ENCODE measurements at regions not wholly inside any gene's neighbourhood (a gene's known extent, or its start where the extent isn't known, plus 50 kb on each side); places are given as distances from the start of the nearest gene placed in this dataset.
A peak's percentile ranks its signal among the peaks of the same experiment; 100 is the strongest.

DNA sequence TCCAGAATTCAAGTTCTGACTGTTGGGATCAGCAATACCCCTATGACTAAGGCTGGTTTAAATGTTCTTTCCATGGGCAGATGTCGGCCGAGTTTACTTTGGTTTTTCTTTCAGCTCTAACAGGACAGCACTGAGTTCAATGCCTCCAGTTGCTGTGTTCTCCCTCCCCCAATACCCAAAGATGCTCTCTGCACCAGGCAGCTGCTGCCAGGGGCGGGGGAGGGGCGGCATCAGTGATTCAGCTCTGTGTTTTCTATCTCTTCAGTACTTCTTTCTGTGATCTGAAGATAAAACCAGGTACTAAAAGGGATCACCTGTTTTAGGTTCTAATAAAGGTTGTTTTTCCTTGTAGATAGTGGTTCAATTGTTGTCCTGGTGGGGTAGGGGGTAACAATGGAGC is 576.7 kb upstream of the POT1 start (continued):
- TF ChIP-seq, protein P1, sequence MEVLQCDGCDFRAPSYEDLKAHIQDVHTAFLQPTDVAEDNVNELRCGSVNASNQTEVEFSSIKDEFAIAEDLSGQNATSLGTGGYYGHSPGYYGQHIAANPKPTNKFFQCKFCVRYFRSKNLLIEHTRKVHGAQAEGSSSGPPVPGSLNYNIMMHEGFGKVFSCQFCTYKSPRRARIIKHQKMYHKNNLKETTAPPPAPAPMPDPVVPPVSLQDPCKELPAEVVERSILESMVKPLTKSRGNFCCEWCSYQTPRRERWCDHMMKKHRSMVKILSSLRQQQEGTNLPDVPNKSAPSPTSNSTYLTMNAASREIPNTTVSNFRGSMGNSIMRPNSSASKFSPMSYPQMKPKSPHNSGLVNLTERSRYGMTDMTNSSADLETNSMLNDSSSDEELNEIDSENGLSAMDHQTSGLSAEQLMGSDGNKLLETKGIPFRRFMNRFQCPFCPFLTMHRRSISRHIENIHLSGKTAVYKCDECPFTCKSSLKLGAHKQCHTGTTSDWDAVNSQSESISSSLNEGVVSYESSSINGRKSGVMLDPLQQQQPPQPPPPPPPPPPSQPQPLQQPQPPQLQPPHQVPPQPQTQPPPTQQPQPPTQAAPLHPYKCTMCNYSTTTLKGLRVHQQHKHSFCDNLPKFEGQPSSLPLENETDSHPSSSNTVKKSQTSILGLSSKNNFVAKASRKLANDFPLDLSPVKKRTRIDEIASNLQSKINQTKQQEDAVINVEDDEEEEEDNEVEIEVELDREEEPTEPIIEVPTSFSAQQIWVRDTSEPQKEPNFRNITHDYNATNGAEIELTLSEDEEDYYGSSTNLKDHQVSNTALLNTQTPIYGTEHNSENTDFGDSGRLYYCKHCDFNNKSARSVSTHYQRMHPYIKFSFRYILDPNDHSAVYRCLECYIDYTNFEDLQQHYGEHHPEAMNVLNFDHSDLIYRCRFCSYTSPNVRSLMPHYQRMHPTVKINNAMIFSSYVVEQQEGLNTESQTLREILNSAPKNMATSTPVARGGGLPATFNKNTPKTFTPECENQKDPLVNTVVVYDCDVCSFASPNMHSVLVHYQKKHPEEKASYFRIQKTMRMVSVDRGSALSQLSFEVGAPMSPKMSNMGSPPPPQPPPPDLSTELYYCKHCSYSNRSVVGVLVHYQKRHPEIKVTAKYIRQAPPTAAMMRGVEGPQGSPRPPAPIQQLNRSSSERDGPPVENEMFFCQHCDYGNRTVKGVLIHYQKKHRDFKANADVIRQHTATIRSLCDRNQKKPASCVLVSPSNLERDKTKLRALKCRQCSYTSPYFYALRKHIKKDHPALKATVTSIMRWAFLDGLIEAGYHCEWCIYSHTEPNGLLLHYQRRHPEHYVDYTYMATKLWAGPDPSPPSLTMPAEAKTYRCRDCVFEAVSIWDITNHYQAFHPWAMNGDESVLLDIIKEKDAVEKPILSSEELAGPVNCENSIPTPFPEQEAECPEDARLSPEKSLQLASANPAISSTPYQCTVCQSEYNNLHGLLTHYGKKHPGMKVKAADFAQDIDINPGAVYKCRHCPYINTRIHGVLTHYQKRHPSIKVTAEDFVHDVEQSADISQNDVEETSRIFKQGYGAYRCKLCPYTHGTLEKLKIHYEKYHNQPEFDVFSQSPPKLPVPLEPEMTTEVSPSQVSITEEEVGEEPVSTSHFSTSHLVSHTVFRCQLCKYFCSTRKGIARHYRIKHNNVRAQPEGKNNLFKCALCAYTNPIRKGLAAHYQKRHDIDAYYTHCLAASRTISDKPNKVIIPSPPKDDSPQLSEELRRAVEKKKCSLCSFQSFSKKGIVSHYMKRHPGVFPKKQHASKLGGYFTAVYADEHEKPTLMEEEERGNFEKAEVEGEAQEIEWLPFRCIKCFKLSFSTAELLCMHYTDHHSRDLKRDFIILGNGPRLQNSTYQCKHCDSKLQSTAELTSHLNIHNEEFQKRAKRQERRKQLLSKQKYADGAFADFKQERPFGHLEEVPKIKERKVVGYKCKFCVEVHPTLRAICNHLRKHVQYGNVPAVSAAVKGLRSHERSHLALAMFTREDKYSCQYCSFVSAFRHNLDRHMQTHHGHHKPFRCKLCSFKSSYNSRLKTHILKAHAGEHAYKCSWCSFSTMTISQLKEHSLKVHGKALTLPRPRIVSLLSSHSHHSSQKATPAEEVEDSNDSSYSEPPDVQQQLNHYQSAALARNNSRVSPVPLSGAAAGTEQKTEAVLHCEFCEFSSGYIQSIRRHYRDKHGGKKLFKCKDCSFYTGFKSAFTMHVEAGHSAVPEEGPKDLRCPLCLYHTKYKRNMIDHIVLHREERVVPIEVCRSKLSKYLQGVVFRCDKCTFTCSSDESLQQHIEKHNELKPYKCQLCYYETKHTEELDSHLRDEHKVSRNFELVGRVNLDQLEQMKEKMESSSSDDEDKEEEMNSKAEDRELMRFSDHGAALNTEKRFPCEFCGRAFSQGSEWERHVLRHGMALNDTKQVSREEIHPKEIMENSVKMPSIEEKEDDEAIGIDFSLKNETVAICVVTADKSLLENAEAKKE (CRISPR knock-in tag; IDR thresholded peaks at IDR 0.05), result no peak
- TF ChIP-seq ZNF114 (CRISPR knock-in tag; IDR thresholded peaks at IDR 0.05) (no peak), JUNB (IDR thresholded peaks at IDR 0.05; ENCODE audit: unreplicated experiment) (no peak), POLR2AphosphoS5 (IDR thresholded peaks at IDR 0.05; ENCODE audit: low read depth) (no peak), EZH2 (IDR thresholded peaks at IDR 0.05; ENCODE audit: low read depth, unreplicated experiment) (no peak)
- TF ChIP-seq, protein P2, sequence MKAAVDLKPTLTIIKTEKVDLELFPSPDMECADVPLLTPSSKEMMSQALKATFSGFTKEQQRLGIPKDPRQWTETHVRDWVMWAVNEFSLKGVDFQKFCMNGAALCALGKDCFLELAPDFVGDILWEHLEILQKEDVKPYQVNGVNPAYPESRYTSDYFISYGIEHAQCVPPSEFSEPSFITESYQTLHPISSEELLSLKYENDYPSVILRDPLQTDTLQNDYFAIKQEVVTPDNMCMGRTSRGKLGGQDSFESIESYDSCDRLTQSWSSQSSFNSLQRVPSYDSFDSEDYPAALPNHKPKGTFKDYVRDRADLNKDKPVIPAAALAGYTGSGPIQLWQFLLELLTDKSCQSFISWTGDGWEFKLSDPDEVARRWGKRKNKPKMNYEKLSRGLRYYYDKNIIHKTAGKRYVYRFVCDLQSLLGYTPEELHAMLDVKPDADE (IDR thresholded peaks at IDR 0.05), result no peak
- TF ChIP-seq, protein P3, sequence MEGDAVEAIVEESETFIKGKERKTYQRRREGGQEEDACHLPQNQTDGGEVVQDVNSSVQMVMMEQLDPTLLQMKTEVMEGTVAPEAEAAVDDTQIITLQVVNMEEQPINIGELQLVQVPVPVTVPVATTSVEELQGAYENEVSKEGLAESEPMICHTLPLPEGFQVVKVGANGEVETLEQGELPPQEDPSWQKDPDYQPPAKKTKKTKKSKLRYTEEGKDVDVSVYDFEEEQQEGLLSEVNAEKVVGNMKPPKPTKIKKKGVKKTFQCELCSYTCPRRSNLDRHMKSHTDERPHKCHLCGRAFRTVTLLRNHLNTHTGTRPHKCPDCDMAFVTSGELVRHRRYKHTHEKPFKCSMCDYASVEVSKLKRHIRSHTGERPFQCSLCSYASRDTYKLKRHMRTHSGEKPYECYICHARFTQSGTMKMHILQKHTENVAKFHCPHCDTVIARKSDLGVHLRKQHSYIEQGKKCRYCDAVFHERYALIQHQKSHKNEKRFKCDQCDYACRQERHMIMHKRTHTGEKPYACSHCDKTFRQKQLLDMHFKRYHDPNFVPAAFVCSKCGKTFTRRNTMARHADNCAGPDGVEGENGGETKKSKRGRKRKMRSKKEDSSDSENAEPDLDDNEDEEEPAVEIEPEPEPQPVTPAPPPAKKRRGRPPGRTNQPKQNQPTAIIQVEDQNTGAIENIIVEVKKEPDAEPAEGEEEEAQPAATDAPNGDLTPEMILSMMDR (conservative IDR thresholded peaks at IDR 0.05; ENCODE audit: low read depth in 2 of 2), result no peak

DNA sequence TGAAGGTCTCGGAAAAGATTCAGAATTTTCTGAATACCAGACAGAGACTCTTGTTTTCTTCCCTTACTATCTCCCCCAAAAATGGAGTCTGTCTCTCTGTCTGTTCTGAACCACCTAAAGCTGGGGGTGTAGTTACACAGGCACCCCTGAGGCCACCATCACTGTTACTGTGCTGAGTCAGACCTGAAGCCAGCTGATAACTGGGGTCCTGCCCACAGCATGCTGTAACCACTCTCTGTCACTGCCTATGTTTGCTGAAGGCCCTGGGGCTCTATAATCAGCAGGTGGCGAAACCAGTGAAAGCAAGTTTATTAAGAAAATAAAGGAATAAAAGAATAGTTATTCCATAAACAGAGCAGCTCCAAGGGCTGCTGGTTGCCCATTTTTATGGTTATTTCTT is 575.2 kb upstream of the POT1 start:
- H3K4me1 Mint-ChIP-seq, result peaks cover 20% of the 10 kb centered on the region; the same call in 2 of the 3 replicates
- no peak overlapping the region for H3K4me2 ChIP-seq
- peaks cover 10% of the 10 kb centered on the region; the same call in 1 of the 2 replicates for H3K4me1 ChIP-seq (ENCODE audit: insufficient read depth)
- H3K9me2 ChIP-seq (ENCODE audit: insufficient read depth), result no peaks in the 10 kb centered on the region; the same call in none of the 2 replicates
- H2AFZ ChIP-seq, result no peak overlapping the region
- H3K36me3 ChIP-seq (ENCODE audit: insufficient read depth), result no peaks in the 10 kb centered on the region
- no peaks in the 10 kb centered on the region for H4K20me1 ChIP-seq (replicated peaks; ENCODE audit: insufficient read depth)
- no peaks in the 10 kb centered on the region for H3K27me3 ChIP-seq (ENCODE audit: insufficient read depth)
- H3K27me3 Mint-ChIP-seq (ENCODE audit: insufficient read depth, low read depth, poor library complexity), result no peaks in the 10 kb centered on the region
- no peak overlapping the region for H3K4me3 Mint-ChIP-seq
- H3K36me3 Mint-ChIP-seq (ENCODE audit: low read depth), result no peaks in the 10 kb centered on the region
- H3K27ac ChIP-seq (ENCODE audit: low read depth), result no peak overlapping the region
- ATAC-seq (peak; percentile 81), DNase-seq (ENCODE audit: low spot score) (no peak)
- no peaks in the 10 kb centered on the region for H3K9me3 Mint-ChIP-seq
- H3F3A ChIP-seq (replicated peaks; ENCODE audit: low read depth), result no peaks in the 10 kb centered on the region
- H3K27ac Mint-ChIP-seq, result no peak overlapping the region
- no peak overlapping the region for H3K4me3 ChIP-seq
- H3K79me2 ChIP-seq (replicated peaks; ENCODE audit: insufficient read depth), result no peaks in the 10 kb centered on the region
- TF ChIP-seq NANOG (IDR thresholded peaks at IDR 0.05; ENCODE audit: borderline replicate concordance) (no peak), CREB1 (CRISPR knock-in tag; IDR thresholded peaks at IDR 0.05; ENCODE audit: low read depth) (no peak), ZNF331 (CRISPR knock-in tag; IDR thresholded peaks at IDR 0.05; ENCODE audit: low read depth) (no peak), POLR2AphosphoS5 (IDR thresholded peaks at IDR 0.05; ENCODE audit: low read depth) (no peak), JUNB (IDR thresholded peaks at IDR 0.05; ENCODE audit: unreplicated experiment) (no peak), ZNF114 (CRISPR knock-in tag; IDR thresholded peaks at IDR 0.05) (no peak)
- TF ChIP-seq, protein P2 (IDR thresholded peaks at IDR 0.05), result no peak

Measured in GM23338 (cell line).